NCI-H1092 (cell line): ENCODE measurements at regions not wholly inside any gene's neighbourhood (a gene's known extent, or its start where the extent isn't known, plus 50 kb on each side); places are given as distances from the start of the nearest gene placed in this dataset.
A peak's percentile ranks its signal among the peaks of the same experiment; 100 is the strongest.

Experiments used
- DNase-seq: peaks from one replicate; lab custom pipeline; 2025; lab: John Stamatoyannopoulos, UW

- no peak for DNase-seq
These were observed 180.8 kb upstream of the BCOR start for GRCh38 chrX:40278340-40279090.

GRCh38 chrX:40277672-40278071 lies 179.9 kb upstream of the BCOR start:
- DNase-seq, result no peak

- DNase-seq, result peak; percentile 69
These were observed 175.7 kb upstream of the BCOR start for GRCh38 chrX:40273356-40274050.

- peak; percentile 80 for DNase-seq
These were observed 175.0 kb upstream of the BCOR start for GRCh38 chrX:40272776-40273175.

- DNase-seq, result no peak
These were observed 174.4 kb upstream of the BCOR start for GRCh38 chrX:40272141-40272540.

- no peak for DNase-seq
These were observed 170.4 kb upstream of the BCOR start for GRCh38 chrX:40268188-40268520.

- DNase-seq, result no peak
These were observed 169.8 kb upstream of the BCOR start for GRCh38 chrX:40267334-40268187.

- peak; percentile 61 for DNase-seq
These were observed 169.0 kb upstream of the BCOR start for GRCh38 chrX:40266490-40267333.

GRCh38 chrX:40265936-40266335 lies 168.2 kb upstream of the BCOR start:
- DNase-seq, result no peak

- no peak for DNase-seq
These were observed 165.3 kb upstream of the BCOR start for GRCh38 chrX:40263014-40263560.

GRCh38 chrX:40262157-40263013 lies 164.6 kb upstream of the BCOR start:
- no peak for DNase-seq

- no peak for DNase-seq
These were observed 164.0 kb upstream of the BCOR start for GRCh38 chrX:40261833-40262156.

- peak; percentile 19 for DNase-seq
These were observed 162.5 kb upstream of the BCOR start for GRCh38 chrX:40260146-40260747.

- no peak for DNase-seq
These were observed 161.2 kb upstream of the BCOR start for GRCh38 chrX:40258909-40259308.

- DNase-seq, result no peak
These were observed 156.0 kb upstream of the BCOR start for GRCh38 chrX:40253771-40254170.

- DNase-seq, result no peak
These were observed 151.8 kb upstream of the BCOR start for GRCh38 chrX:40249582-40249981.

GRCh38 chrX:40248822-40249221 lies 151.1 kb upstream of the BCOR start:
- no peak for DNase-seq

- DNase-seq, result no peak
These were observed 150.3 kb upstream of the BCOR start for GRCh38 chrX:40247848-40248622.

GRCh38 chrX:40247382-40247781 lies 149.6 kb upstream of the BCOR start:
- no peak for DNase-seq
